ENCODE measurements at regions not wholly inside any gene's neighbourhood (a gene's known extent, or its start where the extent isn't known, plus 50 kb on each side); places are given as distances from the start of the nearest gene placed in this dataset.

GRCh38 chr3:31364711-31365110, 168.0 kb upstream of the STT3B start:
- TF ChIP-seq CTCF (IDR thresholded peaks at IDR 0.05) (no peak), POLR2A (IDR thresholded peaks at IDR 0.05) (no peak), EP300 (IDR thresholded peaks at IDR 0.05) (no peak)
